ENCODE measurements at regions not wholly inside any gene's neighbourhood (a gene's known extent, or its start where the extent isn't known, plus 50 kb on each side); places are given as distances from the start of the nearest gene placed in this dataset.
"Not testable (repeated sequence)": the region's sequence is repeated elsewhere in the genome, so short reads cannot be mapped to it uniquely, and the experiment has no call there.

DNA sequence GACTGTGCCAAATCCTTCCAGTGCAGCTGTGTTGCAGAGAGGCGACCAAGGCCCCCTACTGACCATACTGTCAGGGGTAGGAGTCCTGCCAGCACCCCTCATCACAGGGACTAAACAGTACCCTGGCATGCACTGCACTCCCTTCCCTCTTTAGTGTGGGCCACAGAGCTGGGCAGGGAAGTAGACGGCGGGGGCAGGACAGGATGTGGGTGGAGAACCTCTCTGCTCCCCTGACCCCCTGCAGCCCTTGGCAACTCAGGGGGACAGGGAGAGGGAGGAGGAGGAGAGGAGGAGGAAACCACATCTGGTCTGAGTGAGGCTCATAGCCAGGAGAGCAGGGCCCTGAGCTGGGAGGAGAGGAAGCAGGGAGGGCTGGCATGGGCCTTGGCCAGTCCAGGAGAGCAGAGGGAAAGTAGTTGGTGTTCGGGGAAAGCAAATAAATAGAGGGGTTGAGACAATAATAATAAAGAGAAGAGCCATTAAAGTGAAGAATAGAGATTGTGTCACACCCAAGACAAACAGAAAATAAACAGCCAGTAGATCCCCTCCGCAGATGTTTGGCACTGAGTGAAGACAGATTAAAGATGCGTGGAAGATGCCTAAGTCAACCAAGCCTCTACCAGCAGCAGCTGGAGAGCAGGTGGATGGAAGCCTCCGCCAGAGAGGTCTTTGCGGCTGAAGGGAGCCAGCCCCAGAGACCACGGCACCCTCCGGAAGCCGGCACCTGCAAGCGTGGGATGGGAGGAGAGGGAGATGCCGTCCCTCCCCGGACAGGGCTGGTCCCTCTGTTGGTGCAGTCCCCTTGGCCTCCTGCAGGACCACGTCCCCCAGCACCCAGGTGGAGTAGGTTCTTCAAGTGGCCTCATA, 61.5 kb downstream of the RPUSD4 start:
- TF ChIP-seq, protein P1, sequence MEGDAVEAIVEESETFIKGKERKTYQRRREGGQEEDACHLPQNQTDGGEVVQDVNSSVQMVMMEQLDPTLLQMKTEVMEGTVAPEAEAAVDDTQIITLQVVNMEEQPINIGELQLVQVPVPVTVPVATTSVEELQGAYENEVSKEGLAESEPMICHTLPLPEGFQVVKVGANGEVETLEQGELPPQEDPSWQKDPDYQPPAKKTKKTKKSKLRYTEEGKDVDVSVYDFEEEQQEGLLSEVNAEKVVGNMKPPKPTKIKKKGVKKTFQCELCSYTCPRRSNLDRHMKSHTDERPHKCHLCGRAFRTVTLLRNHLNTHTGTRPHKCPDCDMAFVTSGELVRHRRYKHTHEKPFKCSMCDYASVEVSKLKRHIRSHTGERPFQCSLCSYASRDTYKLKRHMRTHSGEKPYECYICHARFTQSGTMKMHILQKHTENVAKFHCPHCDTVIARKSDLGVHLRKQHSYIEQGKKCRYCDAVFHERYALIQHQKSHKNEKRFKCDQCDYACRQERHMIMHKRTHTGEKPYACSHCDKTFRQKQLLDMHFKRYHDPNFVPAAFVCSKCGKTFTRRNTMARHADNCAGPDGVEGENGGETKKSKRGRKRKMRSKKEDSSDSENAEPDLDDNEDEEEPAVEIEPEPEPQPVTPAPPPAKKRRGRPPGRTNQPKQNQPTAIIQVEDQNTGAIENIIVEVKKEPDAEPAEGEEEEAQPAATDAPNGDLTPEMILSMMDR (IDR thresholded peaks at IDR 0.05; ENCODE audit: control insufficient read depth, extremely low read depth, insufficient read depth) = no peak
- no peak for DNase-seq (ENCODE audit: low read depth)
- H3K4me3 ChIP-seq (ENCODE audit: low read depth, low read length) = no peak overlapping the region

DNA sequence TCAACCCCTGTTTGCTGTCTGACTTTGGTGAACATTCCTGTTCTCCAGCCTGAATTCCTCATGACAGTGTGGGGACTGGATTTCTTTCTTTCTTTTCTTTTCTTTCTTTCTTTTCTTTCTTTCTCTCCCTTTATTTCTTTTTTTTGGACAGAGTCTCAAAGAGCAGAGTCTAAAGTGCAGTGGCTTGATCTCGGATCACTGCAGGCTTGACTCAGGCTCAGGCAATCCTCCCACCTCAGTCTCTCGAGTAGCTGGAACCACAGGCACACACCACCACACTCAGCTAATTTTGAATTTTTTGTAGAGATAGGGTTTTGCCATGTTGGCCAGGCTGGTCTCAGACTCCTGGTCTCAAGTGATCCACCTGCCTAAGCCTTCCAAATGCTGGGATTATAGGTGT, 63.1 kb downstream of the RPUSD4 start:
- H3K4me3 ChIP-seq (ENCODE audit: low read depth, low read length) = no peak overlapping the region
- TF ChIP-seq, protein P1 (IDR thresholded peaks at IDR 0.05; ENCODE audit: control insufficient read depth, extremely low read depth, insufficient read depth) = no peak
- DNase-seq (ENCODE audit: low read depth) = no peak

DNA sequence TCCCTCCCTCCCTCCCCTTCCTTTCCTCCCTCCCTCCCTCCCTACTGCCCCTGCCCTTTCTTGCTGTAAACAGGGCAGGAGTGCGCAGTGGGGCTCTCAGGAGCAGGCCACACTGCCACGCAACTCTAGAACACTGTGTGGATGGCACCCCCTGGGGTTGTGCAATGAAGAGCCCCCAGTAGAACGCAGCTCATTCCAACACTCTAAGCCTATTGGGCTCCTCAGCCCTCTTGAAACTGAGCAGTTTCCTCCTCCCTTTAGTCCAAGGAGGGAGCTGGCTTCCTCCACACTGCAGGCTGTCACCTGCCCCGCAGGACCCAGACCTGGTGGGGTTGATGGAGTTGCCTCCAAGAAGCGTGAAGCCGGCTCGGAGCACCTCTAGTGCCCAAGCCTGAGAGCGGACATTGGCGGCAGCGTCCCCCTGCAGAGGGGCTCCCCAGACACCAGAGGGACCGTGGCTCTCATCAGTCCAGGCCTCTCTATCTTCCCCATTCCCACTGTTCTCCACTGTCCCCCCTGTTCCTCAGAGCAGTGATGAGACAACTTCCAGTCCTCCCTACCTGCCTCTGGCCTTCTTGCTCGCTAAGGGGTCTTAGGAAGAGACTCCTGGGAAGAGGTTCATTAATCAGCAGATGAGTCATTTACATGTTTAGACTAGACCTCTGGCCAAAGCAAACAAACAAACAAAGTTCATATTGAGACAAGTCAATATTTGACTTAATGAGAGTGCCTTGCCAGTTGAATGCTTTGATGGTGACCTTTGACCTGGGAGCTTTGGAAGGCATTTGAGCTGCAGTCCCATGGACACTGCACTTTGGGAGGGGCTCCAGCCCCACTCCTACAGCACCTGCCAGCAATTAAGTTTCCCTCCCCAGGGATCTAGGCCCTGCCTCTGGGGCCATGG, 64.0 kb downstream of the RPUSD4 start:
- no peak overlapping the region for H3K4me3 ChIP-seq (ENCODE audit: low read depth, low read length)
- TF ChIP-seq, protein P1 (IDR thresholded peaks at IDR 0.05; ENCODE audit: control insufficient read depth, extremely low read depth, insufficient read depth) = no peak
- peak; percentile 64 for DNase-seq (ENCODE audit: low read depth)

DNA sequence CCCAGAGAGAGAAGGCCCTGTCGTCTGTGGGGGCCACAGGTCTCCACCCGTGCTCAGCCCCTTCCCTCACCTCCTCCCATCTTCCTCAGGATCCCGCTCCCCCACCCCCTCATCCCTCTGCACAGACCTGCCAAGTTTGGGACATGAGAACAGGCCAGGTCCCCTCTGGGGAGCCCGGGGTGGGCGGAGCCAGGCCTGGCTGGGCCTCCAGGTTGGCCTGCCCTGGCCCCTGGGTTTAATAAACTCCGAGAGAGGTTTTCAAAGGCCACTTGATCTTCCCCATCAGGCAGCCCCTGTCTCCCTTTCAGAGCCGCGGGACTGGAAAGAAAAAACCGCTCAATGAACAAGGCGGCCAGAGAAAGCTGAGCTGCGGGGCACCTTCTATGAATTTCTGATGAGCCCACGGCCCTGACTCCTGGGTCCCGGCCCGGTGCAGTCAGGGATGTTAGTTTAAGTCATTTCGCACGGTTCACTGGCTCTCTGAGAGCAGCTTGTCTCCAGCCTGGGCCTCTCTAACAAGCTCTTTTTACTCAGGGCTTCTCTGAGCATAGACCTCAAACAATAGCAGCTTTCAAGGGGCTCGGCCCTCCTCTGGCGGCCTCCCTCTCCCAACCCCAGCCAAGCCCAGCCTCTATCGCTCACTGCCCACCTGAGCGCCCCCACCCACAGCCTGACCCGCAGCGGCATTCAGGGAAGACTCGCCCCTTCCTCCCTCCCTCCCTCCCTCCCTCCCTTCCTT, 64.8 kb downstream of the RPUSD4 start:
- DNase-seq (ENCODE audit: low read depth) = no peak
- H3K4me3 ChIP-seq (ENCODE audit: low read depth, low read length) = no peak overlapping the region
- TF ChIP-seq, protein P1 (IDR thresholded peaks at IDR 0.05; ENCODE audit: control insufficient read depth, extremely low read depth, insufficient read depth) = no peak

DNA sequence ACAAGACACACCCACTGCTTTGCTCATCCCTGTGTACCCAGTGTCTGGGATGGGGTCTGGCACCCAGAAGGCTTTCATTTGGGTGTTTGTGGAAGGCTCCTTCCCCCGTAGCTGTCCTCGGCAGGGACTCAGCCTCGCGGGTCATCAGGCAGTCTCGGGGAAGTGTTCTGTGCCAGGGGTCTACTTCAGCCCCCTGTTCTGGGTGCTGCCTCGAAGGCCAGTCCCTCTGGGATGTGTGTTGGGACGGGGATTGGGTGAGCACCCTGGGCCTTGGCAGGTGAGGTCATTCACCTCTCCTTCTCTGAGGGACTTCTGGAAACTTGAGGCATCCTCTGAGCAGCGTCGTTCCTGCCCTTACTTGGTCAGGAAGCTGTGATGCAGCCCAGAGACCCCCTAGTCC, 65.5 kb downstream of the RPUSD4 start:
- no peak overlapping the region for H3K4me3 ChIP-seq (ENCODE audit: low read depth, low read length)
- TF ChIP-seq, protein P1 (IDR thresholded peaks at IDR 0.05; ENCODE audit: control insufficient read depth, extremely low read depth, insufficient read depth) = no peak
- no peak for DNase-seq (ENCODE audit: low read depth)

DNA sequence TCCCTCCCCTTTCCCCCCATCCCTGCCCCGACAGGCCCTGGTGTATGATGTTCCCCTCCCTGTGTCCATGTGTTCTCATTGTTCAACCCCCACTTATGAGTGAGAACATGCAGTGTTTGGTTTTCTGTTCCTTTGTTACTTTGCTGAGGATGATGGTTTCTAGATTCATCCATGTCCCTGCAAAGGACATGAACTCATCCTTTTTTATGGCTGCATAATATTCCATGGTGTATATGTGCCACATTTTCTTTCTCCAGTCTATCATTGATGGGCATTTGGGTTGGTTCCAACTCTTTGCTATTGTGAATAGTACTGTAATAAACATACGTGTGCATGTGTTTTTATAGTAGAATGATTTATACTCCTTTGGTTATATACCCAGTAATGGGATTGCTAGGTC, 68.0 kb downstream of the RPUSD4 start:
- not testable (repeated sequence) for DNase-seq (ENCODE audit: low read depth); H3K4me3 ChIP-seq (ENCODE audit: low read depth, low read length)

DNA sequence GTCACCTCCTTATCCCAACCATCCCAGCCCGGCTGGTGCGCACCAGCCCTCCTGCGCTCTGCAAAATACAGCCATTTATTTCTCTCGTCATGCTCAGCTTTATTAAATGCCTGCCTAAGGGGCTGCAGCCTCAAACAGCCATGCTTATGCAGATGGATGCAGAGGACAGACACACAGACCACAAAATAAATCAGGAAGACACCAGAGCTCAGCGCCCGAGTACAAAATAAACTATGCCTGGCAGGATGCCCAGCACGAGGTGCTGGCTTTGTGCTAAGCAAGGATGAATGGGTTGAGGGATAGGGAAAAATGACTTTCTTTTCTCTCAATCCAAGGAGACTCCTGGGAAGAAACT, 70.5 kb downstream of the RPUSD4 start:
- DNase-seq (ENCODE audit: low read depth) = no peak
- TF ChIP-seq, protein P1 (IDR thresholded peaks at IDR 0.05; ENCODE audit: control insufficient read depth, extremely low read depth, insufficient read depth) = no peak
- H3K4me3 ChIP-seq (ENCODE audit: low read depth, low read length) = no peak overlapping the region
